ENCODE measurements at regions not wholly inside any gene's neighbourhood (a gene's known extent, or its start where the extent isn't known, plus 50 kb on each side); places are given as distances from the start of the nearest gene placed in this dataset.

DNA sequence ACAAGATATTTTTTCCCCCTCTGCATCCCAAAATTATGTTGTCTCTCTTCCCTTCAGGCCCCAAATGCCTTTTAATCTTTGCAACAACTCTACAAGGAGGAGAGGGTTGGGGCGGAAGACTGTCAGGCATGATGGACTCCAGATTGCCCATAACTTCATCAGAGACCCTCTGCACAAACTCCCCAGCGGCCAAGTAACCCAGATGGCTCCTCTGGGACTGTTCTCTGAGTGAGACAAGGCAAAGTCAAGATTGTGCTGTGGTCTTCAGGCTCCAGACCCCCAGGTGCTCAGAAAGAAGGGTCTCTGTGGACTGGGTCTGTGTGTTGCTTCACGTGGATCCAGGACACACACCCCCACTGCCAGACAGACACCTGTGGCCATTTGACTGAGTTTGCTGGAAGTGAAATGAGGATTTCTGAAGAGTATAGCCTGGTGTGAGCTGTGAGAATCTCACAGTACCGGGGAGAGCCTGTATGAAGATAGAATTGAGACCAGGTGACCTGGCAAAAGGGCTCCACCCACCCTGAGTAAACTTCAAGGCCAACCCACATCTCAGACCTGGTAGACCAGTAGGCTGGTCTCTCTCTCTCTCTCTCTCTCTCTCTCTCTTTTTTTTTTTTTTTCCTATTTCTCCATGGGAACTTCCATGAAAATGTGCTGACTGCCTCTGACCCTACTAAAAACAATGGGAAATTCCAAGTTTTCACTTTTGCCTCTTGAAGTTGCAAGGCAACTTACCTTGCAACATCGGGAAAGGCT lies 354.1 kb downstream of the SOX9 start:
- TF ChIP-seq, protein P1, sequence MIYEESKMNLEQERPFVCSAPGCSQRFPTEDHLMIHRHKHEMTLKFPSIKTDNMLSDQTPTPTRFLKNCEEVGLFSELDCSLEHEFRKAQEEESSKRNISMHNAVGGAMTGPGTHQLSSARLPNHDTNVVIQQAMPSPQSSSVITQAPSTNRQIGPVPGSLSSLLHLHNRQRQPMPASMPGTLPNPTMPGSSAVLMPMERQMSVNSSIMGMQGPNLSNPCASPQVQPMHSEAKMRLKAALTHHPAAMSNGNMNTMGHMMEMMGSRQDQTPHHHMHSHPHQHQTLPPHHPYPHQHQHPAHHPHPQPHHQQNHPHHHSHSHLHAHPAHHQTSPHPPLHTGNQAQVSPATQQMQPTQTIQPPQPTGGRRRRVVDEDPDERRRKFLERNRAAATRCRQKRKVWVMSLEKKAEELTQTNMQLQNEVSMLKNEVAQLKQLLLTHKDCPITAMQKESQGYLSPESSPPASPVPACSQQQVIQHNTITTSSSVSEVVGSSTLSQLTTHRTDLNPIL (CRISPR knock-in tag; IDR thresholded peaks at IDR 0.05; ENCODE audit: low read depth), result no peak
- TF ChIP-seq ZFP30 (CRISPR knock-in tag; IDR thresholded peaks at IDR 0.05), result no peak
- no peak for TF ChIP-seq ZC3H10 (CRISPR knock-in tag; IDR thresholded peaks at IDR 0.05)
- TF ChIP-seq TCF4 (CRISPR knock-in tag; IDR thresholded peaks at IDR 0.05; ENCODE audit: borderline replicate concordance), result peak; percentile 78
- TF ChIP-seq SNAI2 (CRISPR knock-in tag; IDR thresholded peaks at IDR 0.05), result peak; percentile 52; the same call in 1 of the 2 replicates
- no peak for TF ChIP-seq BACH2 (CRISPR knock-in tag; IDR thresholded peaks at IDR 0.05; ENCODE audit: borderline replicate concordance)
- TF ChIP-seq ZFP3 (CRISPR knock-in tag; IDR thresholded peaks at IDR 0.05), result no peak
- TF ChIP-seq, protein P2, sequence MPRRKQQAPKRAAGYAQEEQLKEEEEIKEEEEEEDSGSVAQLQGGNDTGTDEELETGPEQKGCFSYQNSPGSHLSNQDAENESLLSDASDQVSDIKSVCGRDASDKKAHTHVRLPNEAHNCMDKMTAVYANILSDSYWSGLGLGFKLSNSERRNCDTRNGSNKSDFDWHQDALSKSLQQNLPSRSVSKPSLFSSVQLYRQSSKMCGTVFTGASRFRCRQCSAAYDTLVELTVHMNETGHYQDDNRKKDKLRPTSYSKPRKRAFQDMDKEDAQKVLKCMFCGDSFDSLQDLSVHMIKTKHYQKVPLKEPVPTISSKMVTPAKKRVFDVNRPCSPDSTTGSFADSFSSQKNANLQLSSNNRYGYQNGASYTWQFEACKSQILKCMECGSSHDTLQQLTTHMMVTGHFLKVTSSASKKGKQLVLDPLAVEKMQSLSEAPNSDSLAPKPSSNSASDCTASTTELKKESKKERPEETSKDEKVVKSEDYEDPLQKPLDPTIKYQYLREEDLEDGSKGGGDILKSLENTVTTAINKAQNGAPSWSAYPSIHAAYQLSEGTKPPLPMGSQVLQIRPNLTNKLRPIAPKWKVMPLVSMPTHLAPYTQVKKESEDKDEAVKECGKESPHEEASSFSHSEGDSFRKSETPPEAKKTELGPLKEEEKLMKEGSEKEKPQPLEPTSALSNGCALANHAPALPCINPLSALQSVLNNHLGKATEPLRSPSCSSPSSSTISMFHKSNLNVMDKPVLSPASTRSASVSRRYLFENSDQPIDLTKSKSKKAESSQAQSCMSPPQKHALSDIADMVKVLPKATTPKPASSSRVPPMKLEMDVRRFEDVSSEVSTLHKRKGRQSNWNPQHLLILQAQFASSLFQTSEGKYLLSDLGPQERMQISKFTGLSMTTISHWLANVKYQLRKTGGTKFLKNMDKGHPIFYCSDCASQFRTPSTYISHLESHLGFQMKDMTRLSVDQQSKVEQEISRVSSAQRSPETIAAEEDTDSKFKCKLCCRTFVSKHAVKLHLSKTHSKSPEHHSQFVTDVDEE (CRISPR knock-in tag; IDR thresholded peaks at IDR 0.05), result 0 out of 2 replicates have a peak, but pooled peaks have one; percentile 57
- peak; percentile 31; the same call in 1 of the 3 replicates for ATAC-seq

DNA sequence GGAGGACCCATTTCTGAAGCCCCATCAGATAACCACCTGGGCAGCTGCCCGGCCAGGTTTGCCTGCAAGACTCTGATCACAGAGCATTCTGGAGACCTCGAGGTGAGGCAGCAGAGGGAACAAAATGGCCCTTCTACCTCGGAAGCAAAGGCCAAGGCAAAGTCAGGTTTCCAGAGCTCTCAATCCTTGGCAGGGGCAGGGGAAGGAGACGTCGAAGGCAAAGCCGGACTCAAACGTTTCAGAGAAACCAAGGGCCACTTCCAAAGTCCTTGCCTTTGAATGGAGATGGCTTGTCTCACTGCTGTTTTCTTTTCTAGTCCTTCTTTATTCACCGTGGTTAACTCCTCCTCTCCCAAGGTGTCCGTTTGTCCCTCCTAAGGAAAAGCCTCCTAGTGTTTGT lies 355.3 kb downstream of the SOX9 start:
- TF ChIP-seq ZNF8 (CRISPR knock-in tag; IDR thresholded peaks at IDR 0.05) (no peak), CSDC2 (CRISPR knock-in tag; IDR thresholded peaks at IDR 0.05) (no peak), PPARA (CRISPR knock-in tag; IDR thresholded peaks at IDR 0.05; ENCODE audit: borderline replicate concordance) (no peak), SNAI2 (CRISPR knock-in tag; IDR thresholded peaks at IDR 0.05) (no peak), TCF4 (CRISPR knock-in tag; IDR thresholded peaks at IDR 0.05; ENCODE audit: borderline replicate concordance) (no peak), ZNF70 (CRISPR knock-in tag; IDR thresholded peaks at IDR 0.05) (no peak), GLIS3 (CRISPR knock-in tag; IDR thresholded peaks at IDR 0.05) (no peak), ZNF565 (CRISPR knock-in tag; conservative IDR thresholded peaks at IDR 0.05; ENCODE audit: low read depth) (no peak), BACH2 (CRISPR knock-in tag; IDR thresholded peaks at IDR 0.05; ENCODE audit: borderline replicate concordance) (no peak), ZFP3 (CRISPR knock-in tag; IDR thresholded peaks at IDR 0.05) (no peak), TOX (CRISPR knock-in tag; IDR thresholded peaks at IDR 0.05; ENCODE audit: borderline replicate concordance) (no peak), OSR1 (CRISPR knock-in tag; IDR thresholded peaks at IDR 0.05) (no peak), ARNTL (CRISPR knock-in tag; IDR thresholded peaks at IDR 0.05; ENCODE audit: borderline replicate concordance, low read depth) (no peak)
- TF ChIP-seq, protein P1 (CRISPR knock-in tag; IDR thresholded peaks at IDR 0.05; ENCODE audit: low read depth), result no peak
- TF ChIP-seq, protein P3, sequence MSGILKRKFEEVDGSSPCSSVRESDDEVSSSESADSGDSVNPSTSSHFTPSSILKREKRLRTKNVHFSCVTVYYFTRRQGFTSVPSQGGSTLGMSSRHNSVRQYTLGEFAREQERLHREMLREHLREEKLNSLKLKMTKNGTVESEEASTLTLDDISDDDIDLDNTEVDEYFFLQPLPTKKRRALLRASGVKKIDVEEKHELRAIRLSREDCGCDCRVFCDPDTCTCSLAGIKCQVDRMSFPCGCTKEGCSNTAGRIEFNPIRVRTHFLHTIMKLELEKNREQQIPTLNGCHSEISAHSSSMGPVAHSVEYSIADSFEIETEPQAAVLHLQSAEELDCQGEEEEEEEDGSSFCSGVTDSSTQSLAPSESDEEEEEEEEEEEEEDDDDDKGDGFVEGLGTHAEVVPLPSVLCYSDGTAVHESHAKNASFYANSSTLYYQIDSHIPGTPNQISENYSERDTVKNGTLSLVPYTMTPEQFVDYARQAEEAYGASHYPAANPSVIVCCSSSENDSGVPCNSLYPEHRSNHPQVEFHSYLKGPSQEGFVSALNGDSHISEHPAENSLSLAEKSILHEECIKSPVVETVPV (CRISPR knock-in tag; IDR thresholded peaks at IDR 0.05), result no peak
- TF ChIP-seq, protein P2 (CRISPR knock-in tag; IDR thresholded peaks at IDR 0.05), result no peak
- ATAC-seq, result no peak

DNA sequence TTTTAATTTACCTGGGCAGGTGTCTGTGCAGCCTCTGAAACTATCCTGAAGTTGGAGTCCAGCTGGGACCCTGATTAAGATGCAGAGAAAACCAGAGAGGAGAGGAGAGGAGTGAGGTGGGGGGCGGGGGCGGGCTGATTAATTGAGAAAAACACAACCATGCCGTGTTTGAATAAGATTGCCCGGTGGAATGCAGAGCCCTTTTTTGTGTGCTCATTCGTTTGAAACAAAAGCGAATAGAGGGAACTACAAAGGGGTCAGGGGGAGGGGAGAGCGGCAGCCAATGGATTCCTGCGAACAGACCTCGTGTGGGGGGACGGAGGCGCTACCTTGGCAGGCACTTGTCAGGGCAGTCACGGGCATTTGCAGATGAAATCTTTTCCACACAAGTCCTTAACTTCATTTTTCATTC lies 355.8 kb downstream of the SOX9 start:
- TF ChIP-seq SNAI2 (CRISPR knock-in tag; IDR thresholded peaks at IDR 0.05) (no peak), ZFP3 (CRISPR knock-in tag; IDR thresholded peaks at IDR 0.05) (no peak), GLIS3 (CRISPR knock-in tag; IDR thresholded peaks at IDR 0.05) (no peak), TOX (CRISPR knock-in tag; IDR thresholded peaks at IDR 0.05; ENCODE audit: borderline replicate concordance) (no peak), BACH2 (CRISPR knock-in tag; IDR thresholded peaks at IDR 0.05; ENCODE audit: borderline replicate concordance) (no peak), ARNTL (CRISPR knock-in tag; IDR thresholded peaks at IDR 0.05; ENCODE audit: borderline replicate concordance, low read depth) (no peak)
- TF ChIP-seq, protein P2 (CRISPR knock-in tag; IDR thresholded peaks at IDR 0.05), result no peak
- no peak for ATAC-seq
